HL-60 (cell line): ENCODE measurements at regions not wholly inside any gene's neighbourhood (a gene's known extent, or its start where the extent isn't known, plus 50 kb on each side); places are given as distances from the start of the nearest gene placed in this dataset.

Experiments used
- CTCF ChIP-seq: IDR thresholded peaks from one replicate; pipeline ENCODE4 v1.5.1; 2011; ENCODE audit warnings: low read length, control low read depth, inconsistent platforms; ENCODE audit not compliant: insufficient read depth
- GABPA ChIP-seq: IDR thresholded peaks from 2 replicates; pipeline ENCODE4 v1.6.1; 2012; ENCODE audit warnings: low read depth
- POLR2AphosphoS5 ChIP-seq: IDR thresholded peaks from 2 replicates; pipeline ENCODE4 v1.6.1; 2012; ENCODE audit warnings: low read depth

GRCh38 chr9:78114581-78114980 is 83.0 kb upstream of the GNAQ start:
- TF ChIP-seq CTCF, result no peak
- TF ChIP-seq GABPA, result no peak
- TF ChIP-seq POLR2AphosphoS5, result no peak
